H1 (cell line): ENCODE measurements at regions not wholly inside any gene's neighbourhood (a gene's known extent, or its start where the extent isn't known, plus 50 kb on each side); places are given as distances from the start of the nearest gene placed in this dataset.

Experiments
- CTCF ChIP-seq, 3 experiments: IDR thresholded peaks; 1 replicate in 2 of 3; 2 replicates in 1 of 3; pipeline versions ENCODE4 v1.5.1 to v1.6.1; 2011; ENCODE audit warnings: low read length in 3 of 3, mild to moderate bottlenecking in 3 of 3, inconsistent platforms in 2 of 3, low read depth in 1 of 3, moderate library complexity in 1 of 3; ENCODE audit not compliant: insufficient read depth in 1 of 3; ENCODE audit errors: control extremely low read depth in 1 of 3
- FOSL1 ChIP-seq: IDR thresholded peaks from 2 replicates; pipeline ENCODE4 v1.6.1; 2011; ENCODE audit warnings: mild to moderate bottlenecking, low read depth, low read length, moderate library complexity; ENCODE audit not compliant: insufficient read depth
- HDAC6 ChIP-seq: IDR thresholded peaks from one replicate; pipeline ENCODE4 v1.7.1; 2012; ENCODE audit warnings: low read depth, mild to moderate bottlenecking, inconsistent platforms, low read length, moderate library complexity
- JUND ChIP-seq: IDR thresholded peaks from 2 replicates; pipeline ENCODE4 v1.6.1; 2011; ENCODE audit warnings: mild to moderate bottlenecking, improper control_type of control experiment, low read length
- MAX ChIP-seq: IDR thresholded peaks from 2 replicates; pipeline ENCODE4 v1.6.1; 2012; ENCODE audit warnings: inconsistent platforms
- NANOG ChIP-seq: IDR thresholded peaks from 2 replicates; pipeline ENCODE4 v1.6.1; 2011; ENCODE audit warnings: low read length, low read depth, mild to moderate bottlenecking, inconsistent platforms; ENCODE audit not compliant: insufficient read depth, poor library complexity, severe bottlenecking
- POLR2A ChIP-seq, 2 experiments: IDR thresholded peaks; 1 replicate in 1 of 2; 2 replicates in 1 of 2; pipeline ENCODE4 v1.6.1; 2011; ENCODE audit warnings: low read depth in 2 of 2, low read length in 2 of 2, mild to moderate bottlenecking in 2 of 2; ENCODE audit errors: control extremely low read depth in 1 of 2
- RAD21 ChIP-seq, 2 experiments: IDR thresholded peaks in 1 of 2; conservative IDR thresholded peaks in 1 of 2; 2 replicates each; pipeline ENCODE4 v1.6.1; 2011; ENCODE audit warnings: low read depth in 2 of 2, low read length in 2 of 2, improper control_type of control experiment in 1 of 2, inconsistent platforms in 1 of 2, mild to moderate bottlenecking in 1 of 2, moderate library complexity in 1 of 2
- SIN3A ChIP-seq, 2 experiments: IDR thresholded peaks in 1 of 2; conservative IDR thresholded peaks in 1 of 2; 2 replicates each; pipeline ENCODE4 v1.6.1; 2011 to 2012; ENCODE audit warnings: low read length in 2 of 2, improper control_type of control experiment in 1 of 2, low read depth in 1 of 2, mild to moderate bottlenecking in 1 of 2
- YY1 ChIP-seq: IDR thresholded peaks from 2 replicates; pipeline ENCODE4 v1.6.1; 2011; ENCODE audit warnings: low read depth, mild to moderate bottlenecking, low read length
- ZNF274 ChIP-seq: IDR thresholded peaks from 2 replicates; pipeline ENCODE4 v1.7.0; 2012; ENCODE audit warnings: low read length, borderline replicate concordance; ENCODE audit errors: extremely low read depth

GRCh38 chr7:10038351-10038750, 935.3 kb upstream of the PHF14 start:
- TF ChIP-seq ZNF274 (no peak), SIN3A (conservative IDR thresholded peaks at IDR 0.05 in 1 of 2, IDR thresholded peaks at IDR 0.05 in 1 of 2; ENCODE audit: low read depth in 1 of 2, low read length in 2 of 2) (no peak), JUND (no peak), CTCF (IDR thresholded peaks at IDR 0.05; ENCODE audit: control extremely low read depth in 1 of 3, insufficient read depth in 1 of 3, low read depth in 1 of 3, low read length in 3 of 3) (no peak), RAD21 (IDR thresholded peaks at IDR 0.05 in 1 of 2, conservative IDR thresholded peaks at IDR 0.05 in 1 of 2; ENCODE audit: low read depth in 2 of 2, low read length in 2 of 2) (no peak), FOSL1 (no peak), HDAC6 (no peak), MAX (no peak), NANOG (no peak), YY1 (no peak), POLR2A (IDR thresholded peaks at IDR 0.05; ENCODE audit: control extremely low read depth in 1 of 2, low read depth in 2 of 2, low read length in 2 of 2) (no peak)
